Right hindlimb (tissue), 1 donor: ENCODE measurements at regions not wholly inside any gene's neighbourhood (a gene's known extent, or its start where the extent isn't known, plus 50 kb on each side); places are given as distances from the start of the nearest gene placed in this dataset.

ENCODE experiments used
- DNase-seq: peaks from one replicate; pipeline ENCODE4 v3.0.0-alpha.2; 2018

- no peak for DNase-seq
These were observed 736.5 kb downstream of the REEP3 start for GRCh38 chr10:64257704-64258103.

- no peak for DNase-seq
These were observed 739.9 kb downstream of the REEP3 start for GRCh38 chr10:64261092-64261491.

- no peak for DNase-seq
These were observed 740.5 kb downstream of the REEP3 start for GRCh38 chr10:64261676-64262075.

- no peak for DNase-seq
These were observed 744.8 kb downstream of the REEP3 start for GRCh38 chr10:64265961-64266360.

GRCh38 chr10:64271508-64271907, 750.3 kb downstream of the REEP3 start:
- no peak for DNase-seq

GRCh38 chr10:64271983-64272382, 750.8 kb downstream of the REEP3 start:
- no peak for DNase-seq

- no peak for DNase-seq
These were observed 753.8 kb downstream of the REEP3 start for GRCh38 chr10:64275001-64275400.

- DNase-seq, result no peak
These were observed 754.6 kb downstream of the REEP3 start for GRCh38 chr10:64275774-64276173.

- no peak for DNase-seq
These were observed 756.3 kb downstream of the REEP3 start for GRCh38 chr10:64277536-64277935.

GRCh38 chr10:64283621-64284020, 762.4 kb downstream of the REEP3 start:
- DNase-seq, result no peak

- DNase-seq, result no peak
These were observed 765.3 kb downstream of the REEP3 start for GRCh38 chr10:64286533-64286932.

GRCh38 chr10:64288404-64288803, 767.2 kb downstream of the REEP3 start:
- no peak for DNase-seq

- DNase-seq, result no peak
These were observed 782.4 kb downstream of the REEP3 start for GRCh38 chr10:64303566-64303965.

- DNase-seq, result no peak
These were observed 785.6 kb downstream of the REEP3 start for GRCh38 chr10:64306729-64307327.

GRCh38 chr10:64312876-64313275, 791.7 kb downstream of the REEP3 start:
- DNase-seq, result no peak

- no peak for DNase-seq
These were observed 792.8 kb downstream of the REEP3 start for GRCh38 chr10:64313967-64314366.

- DNase-seq, result no peak
These were observed 795.2 kb downstream of the REEP3 start for GRCh38 chr10:64316416-64316815.

GRCh38 chr10:64316833-64317232, 795.6 kb downstream of the REEP3 start:
- no peak for DNase-seq

GRCh38 chr10:64320448-64320847, 799.2 kb downstream of the REEP3 start:
- no peak for DNase-seq

- no peak for DNase-seq
These were observed 808.3 kb downstream of the REEP3 start for GRCh38 chr10:64329510-64329909.

- no peak for DNase-seq
These were observed 811.4 kb downstream of the REEP3 start for GRCh38 chr10:64332551-64332950.

- DNase-seq, result no peak
These were observed 812.9 kb downstream of the REEP3 start for GRCh38 chr10:64334084-64334483.

- no peak for DNase-seq
These were observed 823.0 kb downstream of the REEP3 start for GRCh38 chr10:64344211-64344610.

GRCh38 chr10:64345856-64346255, 824.7 kb downstream of the REEP3 start:
- DNase-seq, result no peak

- no peak for DNase-seq
These were observed 825.2 kb downstream of the REEP3 start for GRCh38 chr10:64346389-64346788.

GRCh38 chr10:64350665-64351064, 829.5 kb downstream of the REEP3 start:
- DNase-seq, result no peak
